Left ventricle myocardium superior (tissue), 1 donor: ENCODE measurements at regions not wholly inside any gene's neighbourhood (a gene's known extent, or its start where the extent isn't known, plus 50 kb on each side); places are given as distances from the start of the nearest gene placed in this dataset.
"Not testable (repeated sequence)": the region's sequence is repeated elsewhere in the genome, so short reads cannot be mapped to it uniquely, and the experiment has no call there.

Source experiments
- ATAC-seq: fragments of 200-7000 bp; cut with Tn5 transposase; one replicate; pipeline ENCODE4 v1.9.1; 2020; ENCODE audit warnings: mild to moderate bottlenecking, moderate library complexity
- DNase-seq: peaks from one replicate; pipeline ENCODE4 v3.0.0-alpha.2; 2020
- intact Hi-C: fragments of 100-400 bp; cut with micrococcal nuclease; formaldehyde crosslinking; loops from one replicate; pipeline ENCODE4 v1.11.0; 2022
- donor health status: DM: no; HTN: yes; CAD: no; lungs with severe emphysema.

DNA sequence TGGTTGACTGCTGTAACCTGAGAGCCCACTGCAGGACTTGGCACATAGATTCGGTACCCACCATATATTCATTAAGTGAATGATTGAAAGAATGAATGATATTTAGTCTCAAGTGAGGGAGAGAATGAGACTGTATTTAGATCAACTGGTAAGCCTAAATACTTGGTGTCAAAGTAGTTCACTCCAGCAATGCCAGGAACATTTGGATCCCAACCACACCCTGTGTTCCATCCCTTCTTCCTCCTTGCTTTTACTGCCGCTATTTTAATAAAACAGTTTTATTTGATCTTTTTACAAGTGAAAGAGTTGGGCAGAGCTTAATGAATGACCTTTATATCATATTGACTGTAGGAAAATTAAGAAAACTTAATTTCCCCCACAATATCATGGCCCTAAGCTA lies 473.6 kb upstream of the CBLB start:
- ATAC-seq (peak; percentile 15), DNase-seq (no peak)
- intact Hi-C loops: no loop called here

DNA sequence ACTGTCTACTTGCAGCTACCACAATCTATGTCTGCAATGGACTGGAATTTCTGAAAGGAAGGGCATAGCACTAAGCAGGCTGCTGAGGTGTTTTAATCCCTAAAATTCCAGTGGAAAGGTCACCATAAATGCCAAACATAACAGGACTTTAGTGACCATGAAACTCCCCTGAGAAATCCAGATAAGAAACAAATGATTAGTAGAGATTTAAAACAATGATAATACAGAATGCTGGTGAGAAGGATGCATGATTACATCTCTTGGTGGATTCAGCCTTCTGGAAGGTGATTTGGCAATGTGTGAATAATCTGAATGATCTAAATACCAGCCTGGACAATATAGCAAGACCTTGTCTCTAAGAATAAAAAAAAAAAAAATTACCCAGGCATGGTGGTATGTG lies 475.0 kb upstream of the CBLB start:
- no peak for ATAC-seq
- DNase-seq: no peak
- intact Hi-C loops: no loop called here

DNA sequence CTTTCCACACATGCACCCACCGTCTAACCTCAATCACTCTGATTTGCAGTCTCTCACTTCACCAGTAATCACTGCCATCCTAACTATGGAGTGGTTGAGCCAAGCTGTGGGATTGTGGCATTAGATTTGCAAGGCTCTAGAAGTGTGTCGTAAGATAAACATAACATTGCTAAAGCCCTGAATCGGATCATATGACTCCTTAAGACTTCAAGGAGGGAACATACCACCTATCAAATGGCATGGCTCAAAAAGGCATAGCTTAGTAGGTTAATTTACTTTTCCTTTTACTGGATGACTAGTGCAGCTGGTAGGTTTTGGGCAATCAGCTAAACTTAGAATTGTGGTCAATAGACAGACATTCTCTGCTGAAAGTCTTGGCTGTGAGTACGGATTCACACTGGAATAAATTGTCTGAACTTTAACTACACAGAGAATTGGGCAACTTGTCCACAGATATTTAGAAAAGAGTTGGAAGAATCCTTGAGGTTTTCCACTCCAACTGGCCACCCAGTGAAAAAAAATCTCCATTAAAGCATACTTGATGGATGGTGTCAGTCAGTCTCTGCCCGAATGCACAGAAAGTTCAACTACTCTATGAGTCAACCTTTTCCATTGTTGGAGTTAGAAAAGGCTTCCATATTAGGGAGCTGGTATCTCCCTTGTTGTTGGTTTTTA lies 476.7 kb upstream of the CBLB start:
- no peak for DNase-seq
- no peak for ATAC-seq
- intact Hi-C loops: no loop called here

DNA sequence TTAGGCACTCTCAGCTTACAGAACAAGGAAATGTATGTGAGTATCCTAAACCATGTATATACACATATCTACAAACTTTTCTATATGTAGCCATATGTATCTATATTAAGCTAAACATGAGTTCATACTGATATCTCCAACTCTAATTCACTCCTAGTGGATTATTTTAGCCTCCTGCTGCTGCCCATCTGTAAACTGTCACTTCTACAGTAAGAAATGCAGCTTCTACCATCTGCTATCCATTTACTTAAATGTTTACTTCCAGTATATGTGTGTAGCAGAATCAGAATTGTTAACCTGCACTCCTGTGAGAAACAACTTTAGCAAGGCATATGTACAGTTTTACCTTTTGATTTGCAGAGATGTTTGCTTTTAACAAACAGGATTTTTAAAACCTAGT lies 478.5 kb upstream of the CBLB start:
- ATAC-seq (no peak), DNase-seq (no peak)
- intact Hi-C loops: no loop called here

DNA sequence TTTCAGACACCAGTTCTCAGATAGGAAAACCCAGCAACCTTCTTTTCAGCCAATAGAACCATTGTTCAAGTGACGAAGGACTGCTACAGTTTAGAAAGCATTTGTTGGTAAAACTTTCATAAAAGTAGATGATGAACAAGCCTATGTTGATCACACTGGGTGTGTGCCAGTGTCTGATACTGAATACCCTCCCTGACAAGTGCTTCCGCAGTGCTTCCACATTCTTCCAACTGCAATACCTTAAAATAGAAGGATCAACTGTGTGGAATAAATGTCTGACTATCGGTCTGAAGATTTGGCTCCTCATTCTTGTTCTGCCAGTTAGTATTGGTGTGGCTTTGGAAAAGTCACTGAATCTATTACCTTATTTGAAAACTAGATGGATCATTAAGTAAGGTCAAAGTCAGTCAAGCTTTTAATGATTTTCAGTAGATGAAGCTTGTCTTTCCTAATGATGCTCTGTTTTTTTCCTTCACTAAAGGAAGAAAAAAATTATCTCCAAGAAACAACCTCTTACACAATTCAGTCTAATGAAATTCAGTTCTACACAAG lies 479.4 kb upstream of the CBLB start:
- DNase-seq (no peak), ATAC-seq (peak; percentile 39)
- intact Hi-C loops: no loop called here

DNA sequence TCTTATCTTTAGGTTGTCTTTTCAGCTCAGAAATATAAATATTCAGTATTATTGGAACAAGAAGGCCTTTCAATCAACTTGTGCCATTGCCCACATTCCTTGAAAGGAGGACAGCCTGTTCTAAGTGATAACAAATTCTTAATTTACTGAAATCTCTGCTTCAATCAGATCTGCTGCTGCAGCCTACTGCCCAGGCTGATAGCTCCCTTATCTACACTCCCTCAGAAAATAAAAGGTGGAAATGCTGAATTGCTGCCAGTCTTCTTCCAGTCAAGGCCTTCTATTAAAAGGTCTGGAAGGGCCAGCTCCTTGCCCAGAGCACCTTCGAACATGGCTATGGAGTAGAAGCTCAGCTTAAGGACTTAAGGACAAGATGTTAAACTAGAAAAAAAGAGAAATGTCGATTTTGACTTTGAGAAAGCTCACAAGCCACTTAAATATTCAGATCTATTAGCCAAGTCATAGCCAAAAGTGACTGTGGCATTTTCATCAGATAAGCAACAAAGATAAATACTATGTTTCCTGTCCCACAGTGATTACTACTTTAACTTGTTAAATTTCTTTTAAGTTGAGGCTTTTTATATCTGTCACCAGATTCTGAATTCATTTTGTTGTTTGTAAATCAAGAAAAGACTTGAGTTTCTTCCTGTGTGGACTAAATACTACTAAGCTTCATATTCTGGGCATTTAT lies 480.5 kb upstream of the CBLB start:
- DNase-seq: no peak
- no peak for ATAC-seq
- intact Hi-C loops: no loop called here

DNA sequence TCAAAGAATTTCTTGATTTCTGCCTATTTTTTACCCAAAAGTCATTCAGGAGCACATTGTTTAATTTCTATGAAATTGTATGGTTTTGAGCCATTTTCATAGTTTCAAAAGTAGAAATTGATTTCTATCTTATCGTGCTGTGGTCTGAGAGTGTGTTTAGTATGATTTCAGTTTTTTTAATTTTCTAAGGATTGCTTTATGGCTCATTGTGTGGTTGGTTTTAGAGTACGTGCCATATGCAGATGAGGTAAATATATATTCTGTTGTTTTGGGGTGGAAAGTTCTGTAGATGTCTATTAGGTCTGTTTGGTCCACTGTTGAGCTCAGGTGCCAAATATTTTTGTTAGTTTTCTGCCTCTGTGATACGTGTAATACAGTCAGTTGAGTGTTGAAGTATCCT lies 487.1 kb upstream of the CBLB start:
- DNase-seq: no peak
- intact Hi-C loops: no loop called here
- no peak for ATAC-seq

DNA sequence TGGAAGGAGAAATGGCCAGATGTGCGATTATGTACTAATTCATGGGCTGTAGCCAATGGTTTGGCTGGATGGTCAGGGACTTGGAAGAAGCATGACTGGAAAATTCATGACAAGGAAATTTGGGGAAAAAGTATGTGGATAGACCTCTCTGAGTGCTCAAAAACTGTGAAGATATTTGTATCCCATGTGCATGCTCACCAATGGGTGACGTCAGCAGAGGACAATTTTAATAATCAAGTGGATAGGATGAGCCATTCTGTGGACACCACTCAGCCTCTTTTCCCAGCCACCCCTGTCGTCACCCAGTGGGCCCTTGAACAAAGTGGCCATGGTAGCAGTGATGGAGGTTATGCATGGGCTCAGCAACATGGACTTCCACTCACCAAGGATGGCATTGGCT lies 490.9 kb upstream of the CBLB start:
- ATAC-seq (no peak), DNase-seq (no peak)
- intact Hi-C loops: no loop called here

DNA sequence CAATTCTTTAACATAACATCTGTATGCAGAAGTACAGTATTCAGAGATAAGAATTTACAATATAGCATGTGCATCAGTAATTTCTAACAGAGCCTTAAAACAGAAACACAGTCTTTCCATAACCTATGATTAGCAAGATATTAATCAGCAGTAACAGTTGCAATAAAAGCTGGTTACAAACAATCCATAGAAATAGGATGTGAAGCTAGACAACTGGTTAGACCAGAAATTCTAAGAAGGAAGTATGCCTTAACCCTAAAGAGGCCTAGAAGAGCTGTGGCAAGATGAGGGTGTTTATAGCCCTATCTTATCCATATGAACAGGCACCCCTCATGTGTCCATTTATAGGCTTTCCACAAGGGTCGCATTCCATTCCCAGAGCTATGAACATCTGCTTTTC lies 492.1 kb upstream of the CBLB start:
- ATAC-seq, intact Hi-C loops, DNase-seq: not testable (repeated sequence)

DNA sequence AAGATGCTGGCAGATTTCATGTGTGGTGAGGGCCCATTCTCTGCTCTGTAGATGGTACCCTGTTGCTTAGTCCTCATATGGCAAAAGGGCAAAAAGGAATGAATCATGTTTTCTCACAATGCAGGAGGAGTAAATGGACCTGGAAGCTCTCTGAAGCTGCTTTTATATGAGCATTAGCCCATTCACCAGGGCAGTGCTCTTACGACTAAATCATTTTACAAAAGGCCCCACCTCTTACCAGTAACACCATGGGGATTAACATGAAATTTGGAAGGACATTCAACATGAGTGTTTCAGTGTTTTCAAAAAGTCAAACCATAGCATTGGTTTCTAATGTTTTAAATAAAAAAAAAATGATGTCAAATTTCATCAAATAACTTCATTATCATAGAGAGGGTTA lies 495.7 kb upstream of the CBLB start:
- no peak for ATAC-seq
- no peak for DNase-seq
- intact Hi-C loops: no loop called here

DNA sequence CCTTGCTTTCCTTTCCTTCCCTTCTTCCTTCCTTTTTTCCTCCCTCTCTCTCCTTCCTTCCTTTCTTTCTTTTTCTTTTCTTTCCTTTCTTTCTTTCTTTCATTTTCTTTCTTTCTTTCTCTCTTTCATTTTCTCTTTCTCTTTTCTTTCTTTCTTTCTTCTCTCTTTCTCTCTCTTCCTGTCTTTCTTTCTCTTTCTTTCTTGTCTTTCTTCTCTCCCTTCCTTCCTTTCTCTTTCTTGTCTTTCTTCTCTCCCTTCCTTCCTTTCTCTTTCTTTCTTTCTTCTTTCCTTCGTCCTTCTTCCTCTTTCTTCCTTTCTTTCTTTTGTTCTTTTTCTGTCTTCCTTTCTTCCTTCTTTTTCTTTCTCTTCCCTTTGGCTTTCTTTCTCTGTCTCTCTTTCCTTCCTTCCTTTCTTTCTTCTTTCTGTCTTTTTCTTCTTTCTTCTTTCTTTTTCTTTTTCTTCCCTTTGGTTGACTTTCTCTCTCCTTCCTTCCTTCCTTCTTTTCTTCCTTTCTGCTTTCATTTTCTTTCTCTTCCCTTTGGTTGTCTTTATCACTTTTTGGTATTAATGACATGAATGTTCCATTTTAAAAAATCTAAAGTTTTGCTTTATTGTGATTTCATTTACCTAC lies 496.4 kb upstream of the CBLB start:
- intact Hi-C loops: no loop called here
- no peak for DNase-seq
- ATAC-seq: no peak

DNA sequence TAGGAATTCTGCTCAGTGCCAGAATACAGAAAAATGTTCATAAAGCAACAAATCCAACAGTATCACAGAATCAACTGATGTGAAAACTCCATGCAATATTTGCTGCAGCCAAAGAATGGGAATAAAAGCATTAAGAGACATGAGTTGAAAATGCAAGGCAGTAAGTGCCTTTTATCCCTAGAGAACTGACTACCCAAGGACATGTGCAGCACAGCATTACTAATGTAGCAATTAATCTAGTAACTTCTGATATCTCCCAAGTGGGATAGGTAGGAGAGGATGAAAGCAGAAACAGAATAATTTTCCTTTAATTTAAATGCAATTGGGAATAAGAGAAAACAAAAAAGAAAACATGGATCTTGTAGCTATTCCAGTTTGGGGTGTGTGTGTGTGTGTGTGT lies 497.5 kb upstream of the CBLB start:
- no peak for DNase-seq
- intact Hi-C loops: no loop called here
- no peak for ATAC-seq

DNA sequence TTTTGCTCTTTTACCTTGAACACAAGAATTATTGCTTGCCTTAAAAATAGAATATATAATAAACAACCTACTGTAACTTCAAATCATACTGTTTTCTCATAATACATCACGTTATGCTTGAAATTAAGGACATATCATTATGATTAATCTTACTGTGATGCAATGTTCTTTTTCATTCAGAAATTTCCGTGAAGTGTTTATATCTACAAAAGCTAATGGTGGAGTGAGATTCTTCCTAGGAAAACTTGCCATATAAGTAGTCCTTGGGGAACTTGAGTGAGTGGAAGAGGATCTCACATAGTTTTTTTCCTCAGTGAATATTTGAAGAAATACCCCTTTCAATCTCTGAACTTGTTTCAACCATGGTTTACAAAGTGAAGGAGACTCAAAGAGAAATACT lies 498.7 kb upstream of the CBLB start:
- intact Hi-C loops: no loop called here
- ATAC-seq: no peak
- DNase-seq: no peak

DNA sequence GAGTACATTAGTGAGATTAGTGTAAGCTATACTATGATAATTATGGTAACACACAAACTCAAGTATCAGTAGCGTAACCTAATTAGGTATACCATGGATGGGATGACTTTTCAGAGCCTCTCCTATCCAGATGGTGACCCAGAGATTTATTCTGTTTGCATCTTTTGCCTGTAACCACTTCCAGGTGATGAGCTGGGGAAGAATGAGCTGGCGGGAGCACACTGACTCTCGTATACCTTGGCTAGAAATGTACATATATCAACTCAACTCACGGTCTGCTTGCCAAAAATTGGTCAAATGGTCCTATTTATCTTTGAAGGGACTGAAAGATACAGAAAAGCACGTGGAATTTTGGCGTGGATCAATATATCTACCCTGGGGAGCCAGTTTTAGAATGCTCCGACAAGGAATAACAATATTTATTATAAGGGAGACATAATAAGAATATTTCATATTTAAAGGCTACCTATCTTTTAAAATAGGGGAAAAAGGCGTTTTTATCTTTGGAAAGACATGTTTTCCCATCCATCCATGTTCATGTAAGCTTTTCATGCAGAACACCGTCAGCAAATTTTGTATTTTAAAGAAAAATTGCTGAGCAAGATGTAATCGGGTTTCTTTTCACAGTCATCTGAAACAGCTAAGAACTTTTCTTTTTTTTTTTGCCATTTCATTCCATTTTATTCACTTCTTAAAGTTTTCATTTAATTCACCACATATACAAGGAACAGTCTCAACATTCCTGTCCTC lies 502.6 kb upstream of the CBLB start:
- intact Hi-C loops: no loop called here
- ATAC-seq (no peak), DNase-seq (no peak)

DNA sequence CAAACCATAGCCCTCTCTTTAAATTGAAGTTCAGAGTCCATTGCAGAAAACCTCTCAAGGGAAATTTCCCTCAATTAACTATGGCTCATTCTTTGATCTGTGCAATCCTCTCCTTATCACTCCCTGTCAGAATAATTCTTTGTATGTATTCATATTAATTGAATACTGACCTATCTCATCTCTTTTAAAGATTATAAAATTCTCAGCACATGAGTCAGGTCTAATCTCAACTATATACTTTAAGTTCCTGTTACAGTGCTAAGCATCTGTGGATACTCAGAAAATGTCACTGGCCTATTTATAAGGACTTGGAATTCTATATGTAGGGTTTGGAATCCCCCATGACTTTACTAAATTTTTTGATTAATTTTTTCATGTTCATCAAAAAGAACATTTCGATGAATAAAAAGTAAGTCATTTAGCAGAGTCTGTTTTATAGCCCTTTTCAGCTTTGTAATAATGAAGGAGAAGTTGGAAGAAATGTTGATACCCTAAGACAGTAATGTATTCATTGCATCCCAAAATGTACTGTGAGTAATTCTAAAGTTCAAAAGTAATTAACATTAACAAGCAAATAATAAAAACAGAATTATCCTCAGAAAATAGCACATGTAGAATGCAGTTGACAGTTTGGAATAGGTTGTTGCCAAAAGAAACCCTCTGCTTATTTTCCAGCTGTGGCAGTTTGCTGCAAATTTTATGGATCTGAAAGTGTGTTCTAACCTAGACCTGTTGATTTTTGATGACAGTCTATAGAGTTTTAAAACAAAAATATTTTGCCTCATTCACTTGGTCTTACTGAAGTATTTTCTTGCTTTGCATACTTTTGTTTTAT lies 503.4 kb upstream of the CBLB start:
- DNase-seq (no peak), ATAC-seq (no peak)
- intact Hi-C loops: no loop called here

DNA sequence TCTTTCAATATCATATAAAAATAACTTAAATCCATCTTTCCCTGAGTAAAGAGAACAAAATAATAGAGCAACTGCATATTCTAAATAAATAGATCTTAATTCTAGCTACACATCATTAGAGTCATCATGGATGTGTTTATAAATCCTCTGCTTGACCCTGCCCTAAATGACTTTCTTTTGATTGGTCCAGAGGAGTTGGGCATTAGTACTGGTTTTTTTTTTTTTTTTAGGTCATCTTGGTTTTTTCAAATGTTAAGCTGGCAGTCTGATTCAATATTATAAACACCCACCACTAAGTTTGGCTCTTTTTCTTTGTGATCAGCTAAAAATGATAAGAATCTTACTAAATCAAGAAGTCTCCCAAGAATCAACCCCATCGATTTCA lies 504.0 kb upstream of the CBLB start:
- ATAC-seq (no peak), DNase-seq (no peak)
- intact Hi-C loops: no loop called here

DNA sequence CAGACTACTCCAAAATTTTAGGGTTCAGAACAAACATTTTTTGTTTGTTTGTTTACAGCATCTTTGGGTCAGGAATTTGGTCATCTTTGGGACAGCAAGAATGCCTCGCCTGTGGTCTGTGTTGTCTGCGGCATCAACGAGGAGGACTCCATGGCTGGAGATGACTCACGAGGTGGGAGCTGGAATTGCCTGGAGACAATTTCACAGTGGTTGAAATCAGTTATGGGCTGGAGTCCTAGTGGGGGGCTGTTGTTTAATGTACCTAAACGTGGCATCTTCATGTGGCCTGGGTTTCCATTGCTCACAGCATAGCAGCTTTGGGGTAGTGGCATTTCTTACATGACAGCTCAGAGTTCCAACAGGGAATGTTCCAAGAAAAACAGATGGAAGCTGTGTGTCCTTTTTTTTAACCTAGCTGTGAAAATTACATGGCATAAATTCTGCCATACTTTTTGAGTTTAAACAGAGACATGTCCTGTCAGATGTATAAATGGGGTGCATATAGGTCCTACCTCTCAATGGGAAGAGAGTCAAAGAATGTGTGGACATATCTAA lies 507.3 kb upstream of the CBLB start:
- intact Hi-C loops: no loop called here
- ATAC-seq (no peak), DNase-seq (no peak)

DNA sequence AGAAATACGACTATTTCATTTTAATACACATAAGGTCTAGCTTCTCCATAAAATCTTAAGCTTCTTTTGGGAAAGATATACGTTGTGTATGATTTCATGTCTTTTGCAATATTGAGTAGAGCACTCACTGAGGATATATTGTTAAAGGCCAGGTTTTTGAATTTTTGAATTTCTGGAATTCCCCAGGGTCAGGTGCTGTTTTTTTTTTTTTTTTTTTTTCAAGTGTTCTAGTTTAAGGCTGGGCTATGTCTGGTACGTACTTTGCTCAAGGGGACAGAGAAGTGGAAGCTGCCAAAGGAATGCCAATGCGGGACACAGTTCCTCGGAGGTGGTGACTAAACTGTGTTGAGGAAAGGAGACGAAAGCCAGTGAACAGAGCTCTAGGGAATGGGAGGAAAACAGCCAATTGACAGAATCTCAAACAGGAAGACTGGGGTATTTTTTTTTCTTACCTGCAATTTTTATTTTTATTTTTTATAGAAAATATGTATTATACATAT lies 510.5 kb upstream of the CBLB start:
- intact Hi-C loops: no loop called here
- DNase-seq (no peak), ATAC-seq (no peak)

DNA sequence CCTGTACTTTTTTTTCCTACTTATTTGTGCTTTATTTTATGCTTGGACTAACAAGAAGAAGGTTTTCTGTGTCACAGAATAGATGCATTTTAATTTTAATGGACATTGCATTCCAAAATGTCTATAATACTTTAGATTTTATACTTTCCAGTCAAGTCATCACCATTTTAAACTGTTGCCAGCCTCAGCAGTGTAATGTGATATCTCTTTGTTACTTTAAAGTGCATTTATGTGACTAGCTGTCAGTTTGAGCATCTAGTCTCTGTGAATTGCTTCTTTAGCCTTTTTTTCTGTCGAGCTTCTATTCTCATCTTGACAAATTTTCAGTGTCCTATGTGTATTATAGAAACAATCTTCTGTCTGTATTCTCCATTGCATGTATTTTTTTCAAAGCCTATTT lies 511.4 kb upstream of the CBLB start:
- DNase-seq (no peak), ATAC-seq (no peak)
- intact Hi-C loops: no loop called here
